HG03108 (cell line): ENCODE measurements at regions not wholly inside any gene's neighbourhood (a gene's known extent, or its start where the extent isn't known, plus 50 kb on each side); places are given as distances from the start of the nearest gene placed in this dataset.

Experiments used
- ATAC-seq: cut with Tn5 transposase; IDR thresholded peaks from one replicate; pipeline ENCODE4 v1.9.1; 2021; ENCODE audit warnings: moderate library complexity; ENCODE audit not compliant: unreplicated experiment

GRCh38 chr11:15526859-15527450 is 412.2 kb downstream of the INSC start:
- ATAC-seq = no peak

GRCh38 chr11:15532432-15532831 is 417.7 kb downstream of the INSC start:
- ATAC-seq = no peak

- no peak for ATAC-seq
These were observed 419.5 kb downstream of the INSC start for GRCh38 chr11:15534266-15534665.

- no peak for ATAC-seq
These were observed 420.7 kb downstream of the INSC start for GRCh38 chr11:15535414-15535813.

GRCh38 chr11:15536438-15536837 is 421.7 kb downstream of the INSC start:
- no peak for ATAC-seq

- ATAC-seq = no peak
These were observed 424.9 kb downstream of the INSC start for GRCh38 chr11:15539645-15540044.

- ATAC-seq = no peak
These were observed 426.4 kb downstream of the INSC start for GRCh38 chr11:15541079-15541478.

GRCh38 chr11:15544353-15544752 is 429.6 kb downstream of the INSC start:
- no peak for ATAC-seq

- no peak for ATAC-seq
These were observed 433.0 kb downstream of the INSC start for GRCh38 chr11:15547685-15548084.

- no peak for ATAC-seq
These were observed 437.5 kb downstream of the INSC start for GRCh38 chr11:15551901-15552851.

- ATAC-seq = no peak
These were observed 440.4 kb downstream of the INSC start for GRCh38 chr11:15555161-15555560.

- ATAC-seq = no peak
These were observed 442.9 kb downstream of the INSC start for GRCh38 chr11:15557457-15558230.

GRCh38 chr11:15558513-15559181 is 443.9 kb downstream of the INSC start:
- ATAC-seq = no peak

GRCh38 chr11:15560689-15561467 is 446.2 kb downstream of the INSC start:
- no peak for ATAC-seq

- ATAC-seq = no peak
These were observed 447.5 kb downstream of the INSC start for GRCh38 chr11:15562230-15562629.

GRCh38 chr11:15563054-15563453 is 448.3 kb downstream of the INSC start:
- ATAC-seq = no peak

GRCh38 chr11:15565880-15566279 is 451.2 kb downstream of the INSC start:
- no peak for ATAC-seq

- ATAC-seq = no peak
These were observed 453.7 kb downstream of the INSC start for GRCh38 chr11:15568440-15568839.

GRCh38 chr11:15569305-15570025 is 454.7 kb downstream of the INSC start:
- ATAC-seq = no peak

GRCh38 chr11:15575409-15575808 is 460.7 kb downstream of the INSC start:
- ATAC-seq = no peak
